ENCODE measurements at regions not wholly inside any gene's neighbourhood (a gene's known extent, or its start where the extent isn't known, plus 50 kb on each side); places are given as distances from the start of the nearest gene placed in this dataset.
"Not testable (repeated sequence)": the region's sequence is repeated elsewhere in the genome, so short reads cannot be mapped to it uniquely, and the experiment has no call there.

DNA sequence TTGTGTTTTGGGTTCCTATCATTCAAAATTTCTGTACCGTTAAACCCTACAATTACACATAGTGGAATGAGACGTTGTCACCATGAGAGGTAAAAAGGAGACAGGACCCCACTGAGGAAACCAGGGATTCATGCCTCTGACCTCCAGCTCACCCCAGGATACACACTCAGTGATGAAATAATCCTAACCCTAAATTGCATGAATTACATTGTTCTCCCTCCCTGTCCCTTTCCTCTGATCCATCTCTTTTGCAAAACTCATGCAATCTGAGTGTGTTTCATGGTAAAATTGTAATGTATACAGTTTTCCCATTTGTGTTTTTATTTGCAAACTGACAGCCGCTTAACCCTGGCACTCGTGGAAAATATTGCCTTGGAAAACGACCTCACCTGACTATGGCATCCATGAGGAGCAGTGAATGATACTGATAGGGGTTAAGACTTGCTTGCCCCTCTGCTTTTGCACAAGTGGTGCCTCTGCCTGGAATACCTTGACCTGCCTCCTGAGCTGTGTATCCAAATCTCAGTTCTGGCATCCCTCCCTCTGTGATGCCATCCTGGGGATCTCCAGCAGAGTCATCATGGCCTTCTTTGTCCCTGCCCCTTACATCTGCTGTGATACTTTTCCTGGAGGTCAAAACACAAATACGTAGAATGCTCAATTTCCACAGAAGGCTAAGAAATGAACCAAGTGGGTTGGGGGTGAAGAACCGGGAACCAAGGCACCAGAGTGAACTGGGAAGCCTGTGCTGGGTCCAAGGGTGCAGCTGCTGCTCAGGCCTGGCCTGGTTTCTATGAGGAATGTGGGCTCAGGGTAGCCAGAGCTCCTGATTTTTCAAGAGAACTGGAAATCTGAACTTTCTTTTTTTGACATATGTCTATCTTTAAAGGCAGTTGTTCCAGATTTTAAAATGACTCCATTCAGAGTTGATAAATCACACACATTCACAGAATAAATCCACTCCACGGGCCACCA, 211.6 kb upstream of the ZNF217 start:
- Histone ChIP-seq H3K27ac (peak overlapping the region; percentile 31), H2AFZ (peak overlapping the region; percentile 82), H3K4me1 (peaks cover 6% of the 10 kb centered on the region), H3K4me3 (ENCODE audit: low read depth, low read length) (no peak overlapping the region), H3K4me2 (ENCODE audit: low read length) (no peak overlapping the region), H3K9ac (no peak overlapping the region), H3K9me3 (ENCODE audit: control insufficient read depth, low read length) (no peaks in the 10 kb centered on the region), H3K36me3 (ENCODE audit: control insufficient read depth, insufficient read depth, low read length) (no peaks in the 10 kb centered on the region), H3K79me2 (no peaks in the 10 kb centered on the region), H3K27me3 (ENCODE audit: control insufficient read depth, insufficient read depth, low read length) (no peaks in the 10 kb centered on the region)
- TF ChIP-seq CTCF (IDR thresholded peaks at IDR 0.05): no peak

- H3K4me1 ChIP-seq; H3K9me3 ChIP-seq (ENCODE audit: control insufficient read depth, low read length); H3K36me3 ChIP-seq (ENCODE audit: control insufficient read depth, insufficient read depth, low read length); H3K9ac ChIP-seq; H3K4me3 ChIP-seq (ENCODE audit: low read depth, low read length); H3K4me2 ChIP-seq (ENCODE audit: low read length); H3K27me3 ChIP-seq (ENCODE audit: control insufficient read depth, insufficient read depth, low read length); H3K27ac ChIP-seq; H2AFZ ChIP-seq; H3K79me2 ChIP-seq: not testable (repeated sequence)
Measured at GRCh38 chr20:53804308-53804707, 210.7 kb upstream of the ZNF217 start.

- H3K4me1 ChIP-seq: peaks cover 6% of the 10 kb centered on the region
- no peak for TF ChIP-seq CTCF (IDR thresholded peaks at IDR 0.05)
- H3K36me3 ChIP-seq (ENCODE audit: control insufficient read depth, insufficient read depth, low read length): no peaks in the 10 kb centered on the region
- no peaks in the 10 kb centered on the region for H3K27me3 ChIP-seq (ENCODE audit: control insufficient read depth, insufficient read depth, low read length)
- H3K4me3 ChIP-seq (ENCODE audit: low read depth, low read length): no peak overlapping the region
- H3K9ac ChIP-seq: no peak overlapping the region
- H3K79me2 ChIP-seq: no peaks in the 10 kb centered on the region
- no peak overlapping the region for H2AFZ ChIP-seq
- H3K9me3 ChIP-seq (ENCODE audit: control insufficient read depth, low read length): no peaks in the 10 kb centered on the region
- no peak overlapping the region for H3K4me2 ChIP-seq (ENCODE audit: low read length)
- H3K27ac ChIP-seq: no peak overlapping the region
Measured at GRCh38 chr20:53803492-53804155, 210.0 kb upstream of the ZNF217 start.

DNA sequence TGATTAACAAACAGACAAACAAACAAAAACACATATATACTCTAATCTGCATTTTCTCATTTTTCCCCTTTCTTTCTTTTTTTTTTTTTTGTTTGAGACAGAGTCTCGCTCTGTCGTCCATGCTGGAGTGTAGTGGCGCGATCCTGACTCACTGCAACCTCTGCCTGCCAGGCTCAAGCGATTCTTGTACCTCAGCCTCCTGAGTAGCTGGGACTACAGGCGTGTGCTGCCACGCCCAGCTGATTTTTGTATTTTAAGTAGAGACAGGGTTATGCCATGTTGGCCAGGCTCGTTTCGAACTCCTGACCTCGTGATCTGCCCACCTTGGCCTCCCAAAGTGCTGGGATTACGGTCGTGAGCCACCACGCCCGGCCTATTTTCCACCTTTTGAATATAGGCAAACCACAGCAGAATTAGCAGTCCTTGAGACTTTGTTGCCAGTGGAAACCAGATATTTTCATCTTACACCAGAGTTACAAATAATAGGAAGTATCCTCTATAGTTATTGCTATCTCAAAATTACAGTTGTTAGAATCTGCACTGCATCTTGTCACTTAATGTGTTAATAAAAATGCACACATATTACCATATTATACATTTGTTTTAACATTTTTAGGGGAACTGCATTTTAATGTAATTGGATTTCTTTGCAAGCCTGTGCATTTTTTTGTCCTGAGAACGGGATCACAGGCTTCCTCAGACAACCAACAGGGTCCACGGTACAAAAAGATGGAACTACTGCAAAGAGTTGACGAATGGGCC, 208.2 kb upstream of the ZNF217 start:
- H3K4me2 ChIP-seq (ENCODE audit: low read length): no peak overlapping the region
- H3K9ac ChIP-seq: no peak overlapping the region
- peaks cover 6% of the 10 kb centered on the region for H3K4me1 ChIP-seq
- no peaks in the 10 kb centered on the region for H3K79me2 ChIP-seq
- no peaks in the 10 kb centered on the region for H3K36me3 ChIP-seq (ENCODE audit: control insufficient read depth, insufficient read depth, low read length)
- no peaks in the 10 kb centered on the region for H3K27me3 ChIP-seq (ENCODE audit: control insufficient read depth, insufficient read depth, low read length)
- H3K9me3 ChIP-seq (ENCODE audit: control insufficient read depth, low read length): no peaks in the 10 kb centered on the region
- no peak overlapping the region for H3K4me3 ChIP-seq (ENCODE audit: low read depth, low read length)
- H2AFZ ChIP-seq: no peak overlapping the region
- no peak overlapping the region for H3K27ac ChIP-seq
- no peak for TF ChIP-seq CTCF (IDR thresholded peaks at IDR 0.05)

Measured in parathyroid adenoma (tissue), 2 donors.